ENCODE measurements at regions not wholly inside any gene's neighbourhood (a gene's known extent, or its start where the extent isn't known, plus 50 kb on each side); places are given as distances from the start of the nearest gene placed in this dataset.

GRCh38 chr14:30272848-30273832, 285.8 kb upstream of the G2E3 start:
- CTCF ChIA-PET, result interaction anchor here (0.6 to 11.1 kb wide), 7 partner anchors 11 to 275 kb away, joined by 3 to 173 read pairs (median 4); no protein-coding TSS in a partner anchor
- DNase-seq (ENCODE audit: low read depth, low spot score), result no peak
- no peaks in the 10 kb centered on the region for H3K9me3 ChIP-seq (replicated peaks; ENCODE audit: control insufficient read depth, insufficient read depth, low read length)
- BruUV-seq (replicated peaks), result no TSS peak
- H4K20me1 ChIP-seq (ENCODE audit: control insufficient read depth, insufficient read depth), result no peaks in the 10 kb centered on the region
- no peaks in the 10 kb centered on the region for H3K79me2 ChIP-seq (ENCODE audit: control insufficient read depth, insufficient read depth, low read length)
- in situ Hi-C loops (cut with MboI) (no loop called here), intact Hi-C loops (cut with micrococcal nuclease; ENCODE audit: unreplicated experiment) (loop anchor here (5.0 kb wide), 3 partner anchors 104 to 249 kb away; no protein-coding TSS in a partner anchor)
- TF ChIP-seq NR2C2 (IDR thresholded peaks at IDR 0.05; ENCODE audit: borderline replicate concordance, control insufficient read depth, insufficient read length, low read depth), result no peak
- no peak for TF ChIP-seq PKNOX1 (IDR thresholded peaks at IDR 0.05)
- TF ChIP-seq ZNF687 (IDR thresholded peaks at IDR 0.05), result no peak
- no peak for TF ChIP-seq BHLHE40 (IDR thresholded peaks at IDR 0.05; ENCODE audit: borderline replicate concordance in 1 of 2, low read depth in 2 of 2, low read length in 1 of 2)
- no peak for TF ChIP-seq NFIC (IDR thresholded peaks at IDR 0.05; ENCODE audit: low read depth, low read length)
- TF ChIP-seq SRF (IDR thresholded peaks at IDR 0.05; ENCODE audit: low read depth in 2 of 2, low read length in 2 of 2), result no peak
- TF ChIP-seq TCF3 (IDR thresholded peaks at IDR 0.05; ENCODE audit: borderline replicate concordance, insufficient read depth, low read depth, low read length), result no peak
- TF ChIP-seq ELK1 (IDR thresholded peaks at IDR 0.05; ENCODE audit: low read depth, low read length), result no peak
- no peak for TF ChIP-seq YBX1 (IDR thresholded peaks at IDR 0.05)
- TF ChIP-seq SMARCA5 (IDR thresholded peaks at IDR 0.05), result no peak
- no peak for TF ChIP-seq E2F8 (IDR thresholded peaks at IDR 0.05; ENCODE audit: low read depth, partially characterized antibody)
- H2AFZ ChIP-seq (ENCODE audit: control insufficient read depth, low read depth, low read length), result no peak overlapping the region
- no peak for FAIRE-seq
- no peak for ATAC-seq
- no peaks in the 10 kb centered on the region for H3K4me1 ChIP-seq (ENCODE audit: control insufficient read depth, insufficient read depth, low read length)
- 33% methylated on average over 14 of the region's 14 CpGs for WGBS (ENCODE audit: insufficient coverage, insufficient replicate concordance, low lambda C conversion rate, missing lambda C conversion rate)
- no peak overlapping the region for H3K27ac ChIP-seq (ENCODE audit: control insufficient read depth, insufficient read depth)
- no peak overlapping the region for H3K9ac ChIP-seq (ENCODE audit: control insufficient read depth, insufficient read depth, low read length)
- no peak overlapping the region for H3K4me3 ChIP-seq
- POLR2A ChIA-PET, result no interaction called here
- H3K36me3 ChIP-seq (ENCODE audit: control insufficient read depth in 2 of 2, insufficient read depth in 2 of 2, low read length in 1 of 2), result no peaks in the 10 kb centered on the region
- H3K27me3 ChIP-seq (replicated peaks in 1 of 2; ENCODE audit: control insufficient read depth in 2 of 2, insufficient read depth in 2 of 2, low read length in 1 of 2), result no peaks in the 10 kb centered on the region
- RAD21 ChIA-PET (ENCODE audit: unreplicated experiment), result interaction anchor here (1.4 kb wide), 1 partner anchor 82 kb away, joined by 4 read pairs; no protein-coding TSS in a partner anchor
- no peak overlapping the region for H3K4me2 ChIP-seq (ENCODE audit: control insufficient read depth, insufficient read depth)
- SMC1A ChIA-PET (ENCODE audit: uncharacterized antibody, unreplicated experiment), result interaction anchor here (1.0 kb wide), 1 partner anchor 170 kb away, joined by 3 read pairs; no protein-coding TSS in a partner anchor

All from GM12878 (cell line).